HG03066 (cell line): ENCODE measurements at regions not wholly inside any gene's neighbourhood (a gene's known extent, or its start where the extent isn't known, plus 50 kb on each side); places are given as distances from the start of the nearest gene placed in this dataset.
A peak's percentile ranks its signal among the peaks of the same experiment; 100 is the strongest.
"Not testable (repeated sequence)": the region's sequence is repeated elsewhere in the genome, so short reads cannot be mapped to it uniquely, and the experiment has no call there.

Source experiments
- ATAC-seq: cut with Tn5 transposase; IDR thresholded peaks from one replicate; pipeline ENCODE4 v1.9.1; 2021; ENCODE audit warnings: low read depth; ENCODE audit not compliant: unreplicated experiment

GRCh38 chr7:82625377-82625776 lies 181.8 kb upstream of the CACNA2D1 start:
- no peak for ATAC-seq

- ATAC-seq = no peak
Measured at GRCh38 chr7:82624965-82625364, 181.4 kb upstream of the CACNA2D1 start.

DNA sequence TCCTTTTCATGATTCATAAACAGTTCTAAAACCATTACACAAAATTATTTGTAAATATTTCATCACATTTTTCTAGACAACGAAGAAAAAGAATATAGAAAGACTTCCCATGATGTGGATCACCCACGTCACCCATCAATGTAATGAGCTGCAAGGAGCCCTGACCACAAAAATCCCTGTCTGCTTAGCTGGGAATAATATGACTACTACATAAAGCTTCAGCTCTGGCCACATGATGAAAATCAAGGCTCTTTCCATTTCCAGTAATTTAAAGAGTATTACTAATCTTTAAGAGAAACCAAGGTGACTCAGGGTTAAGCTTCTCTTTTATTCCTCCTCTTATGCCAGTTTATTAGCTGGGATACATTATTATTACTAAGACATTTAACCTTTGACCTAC lies 180.8 kb upstream of the CACNA2D1 start:
- ATAC-seq = no peak

DNA sequence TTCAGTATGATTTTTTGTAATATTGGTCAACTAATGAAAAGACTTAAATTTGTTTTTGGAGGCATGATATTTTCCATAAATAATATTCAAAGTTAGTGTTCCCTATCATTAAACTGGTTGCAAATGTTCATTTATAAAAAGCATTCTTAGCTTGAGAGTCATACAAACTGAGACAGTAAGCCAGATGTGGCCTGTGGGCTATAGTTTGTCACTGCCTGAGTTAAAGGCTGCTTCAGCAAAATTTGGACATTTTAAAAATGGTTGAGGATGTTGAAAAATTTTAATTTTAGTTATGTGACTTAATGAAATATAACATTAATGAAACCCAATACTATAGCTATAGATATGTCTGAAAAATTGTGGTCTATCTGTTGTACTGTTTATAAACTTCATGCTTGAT lies 180.2 kb upstream of the CACNA2D1 start:
- no peak for ATAC-seq

DNA sequence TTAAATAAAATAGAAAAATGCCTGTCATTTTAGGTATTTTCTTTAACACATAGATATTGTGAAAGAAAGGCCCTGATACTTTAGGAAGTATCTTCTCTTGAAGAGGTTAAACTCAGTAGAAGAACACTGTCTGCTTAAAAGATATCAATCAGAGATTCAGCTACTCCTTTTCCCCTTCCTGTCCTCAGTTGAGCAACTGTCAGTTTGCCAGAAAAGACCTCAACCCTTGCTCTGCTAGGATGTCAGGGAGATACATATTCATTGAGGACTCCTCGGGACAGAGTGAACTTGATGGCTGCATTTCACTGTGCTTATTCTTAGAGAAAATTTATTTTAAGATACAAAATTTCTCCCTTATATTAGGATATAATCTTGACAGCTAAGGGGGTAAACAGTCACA lies 173.6 kb upstream of the CACNA2D1 start:
- no peak for ATAC-seq

DNA sequence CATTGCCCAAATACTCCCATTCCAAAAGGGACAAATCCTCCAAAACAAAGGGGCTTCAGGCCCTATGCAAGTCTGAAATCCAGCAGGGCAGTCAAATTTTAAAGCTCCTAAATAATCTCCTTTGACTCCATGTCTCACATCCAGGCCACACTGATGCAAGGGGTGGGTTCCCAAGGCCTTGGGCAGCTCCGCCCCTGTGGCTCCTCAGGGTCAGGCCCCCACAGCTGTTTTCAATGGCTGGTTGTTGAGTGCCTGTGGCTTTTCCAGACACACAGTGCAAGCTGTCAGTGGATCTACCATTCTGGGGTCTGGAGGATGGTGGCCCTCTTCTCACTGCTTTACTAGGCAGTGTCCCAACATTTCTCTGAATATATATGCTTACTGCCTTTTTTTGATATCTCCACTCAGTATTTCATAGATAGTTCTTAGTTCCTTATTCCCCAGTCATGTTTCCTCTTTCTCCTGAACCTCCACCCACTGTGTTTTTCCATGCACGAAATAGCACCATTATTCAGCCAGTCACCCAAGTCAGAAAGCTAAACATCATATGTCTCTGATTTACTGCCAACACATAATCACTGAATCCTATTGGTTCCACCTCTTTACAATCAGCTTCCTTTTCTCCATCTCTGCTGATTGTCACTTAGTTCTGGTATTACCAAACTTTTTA lies 172.6 kb upstream of the CACNA2D1 start:
- ATAC-seq = no peak

DNA sequence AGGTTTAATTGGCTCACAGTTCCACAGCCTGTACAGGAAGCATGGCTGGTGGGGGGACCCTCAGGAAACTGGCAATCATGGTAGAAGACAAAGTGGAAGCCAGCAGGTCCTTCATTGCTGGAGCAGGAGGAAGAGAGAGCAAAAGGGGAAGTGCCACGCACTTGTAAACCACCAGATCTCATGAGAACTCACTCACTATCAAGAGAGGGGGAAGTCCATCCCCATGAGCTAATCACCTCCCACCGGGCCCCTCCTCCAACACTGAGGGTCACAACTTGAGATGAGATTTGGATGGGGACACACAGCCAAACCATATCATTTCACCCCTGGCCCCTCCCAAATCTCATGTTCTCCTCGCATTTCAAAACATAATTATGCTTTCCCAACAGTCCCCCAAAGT lies 171.9 kb upstream of the CACNA2D1 start:
- no peak for ATAC-seq

DNA sequence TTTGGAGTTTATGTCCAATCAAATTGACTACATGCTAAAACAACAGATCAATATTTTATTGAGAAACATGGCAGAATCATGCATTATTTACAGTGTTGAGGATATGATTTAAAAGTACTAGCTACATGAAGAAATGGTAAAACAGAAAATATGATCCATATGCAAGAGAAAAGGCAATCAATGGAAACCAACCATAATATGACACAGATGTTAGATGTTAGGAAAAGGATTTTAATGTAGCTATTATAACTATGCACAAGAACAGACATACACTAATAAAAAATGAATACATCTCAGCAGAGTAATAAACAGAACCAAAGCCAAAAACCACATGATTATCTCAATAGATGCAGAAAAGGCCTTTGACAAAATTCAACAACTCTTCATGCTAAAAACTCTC lies 166.2 kb upstream of the CACNA2D1 start:
- ATAC-seq = no peak

DNA sequence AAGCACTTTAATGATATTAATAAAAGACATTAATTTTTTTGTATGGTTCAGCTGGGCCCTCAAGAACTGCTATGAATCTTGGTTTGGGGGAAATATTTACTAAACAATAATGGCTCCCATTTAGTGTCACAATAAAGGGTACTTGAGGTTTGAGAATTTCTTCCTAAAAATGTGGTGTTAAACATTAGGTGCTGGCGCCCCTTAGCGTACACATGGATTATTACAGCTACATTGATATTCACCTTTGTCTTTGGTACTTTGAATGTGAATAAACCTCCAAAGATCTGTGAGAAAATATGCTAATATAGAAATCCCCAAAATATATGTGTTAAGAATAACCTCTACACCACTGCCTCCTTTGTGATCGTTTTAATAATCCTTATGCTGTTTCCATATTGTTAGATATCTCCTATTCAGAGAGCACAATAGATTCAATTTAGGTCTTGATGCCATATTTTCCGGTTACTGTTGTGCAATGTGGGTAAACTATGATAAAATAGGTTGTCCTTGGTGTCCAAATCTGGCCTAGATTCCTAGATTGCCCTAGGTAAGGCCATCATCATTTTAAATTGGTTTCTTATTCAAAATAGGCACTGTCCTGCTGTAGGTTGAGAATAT lies 161.8 kb upstream of the CACNA2D1 start:
- no peak for ATAC-seq

DNA sequence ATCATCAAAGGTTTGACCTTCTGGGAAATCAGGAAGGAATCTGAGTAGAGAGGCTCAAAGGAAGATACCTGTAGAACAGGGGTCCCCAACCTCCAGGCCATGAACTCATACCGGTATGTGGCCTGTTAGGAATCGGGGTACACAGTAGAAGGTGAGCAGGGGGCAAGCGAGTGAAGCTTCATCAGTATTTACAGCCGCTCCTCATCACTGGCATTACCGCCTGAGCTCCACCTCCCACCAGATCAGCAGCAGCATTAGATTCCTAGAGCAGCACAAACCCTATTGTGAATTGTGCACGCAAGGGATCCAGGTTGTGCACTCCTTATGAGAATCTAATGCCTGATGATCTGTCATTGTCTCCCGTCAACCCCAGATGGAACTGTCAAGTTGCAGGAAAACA lies 158.5 kb upstream of the CACNA2D1 start:
- no peak for ATAC-seq

GRCh38 chr7:82600531-82600930 lies 157.0 kb upstream of the CACNA2D1 start:
- no peak for ATAC-seq

DNA sequence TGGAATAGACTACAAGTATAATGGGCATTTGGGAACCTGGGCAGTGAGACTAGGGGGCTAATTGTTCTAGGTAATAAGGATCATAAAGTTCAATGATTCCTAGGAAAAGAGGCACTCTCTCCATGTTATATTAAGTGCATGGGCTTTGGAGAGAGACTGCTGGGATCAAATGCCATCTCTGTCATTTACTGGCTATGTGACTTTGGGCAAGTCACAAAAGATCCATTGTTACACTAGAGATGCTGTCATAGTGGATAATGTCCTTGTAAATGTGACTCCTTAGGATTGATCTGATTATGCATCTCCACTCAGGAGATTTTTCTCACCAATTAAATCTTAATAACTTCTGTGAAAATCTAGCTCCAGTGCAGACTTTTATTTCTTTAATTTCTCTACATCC lies 156.3 kb upstream of the CACNA2D1 start:
- ATAC-seq = no peak

DNA sequence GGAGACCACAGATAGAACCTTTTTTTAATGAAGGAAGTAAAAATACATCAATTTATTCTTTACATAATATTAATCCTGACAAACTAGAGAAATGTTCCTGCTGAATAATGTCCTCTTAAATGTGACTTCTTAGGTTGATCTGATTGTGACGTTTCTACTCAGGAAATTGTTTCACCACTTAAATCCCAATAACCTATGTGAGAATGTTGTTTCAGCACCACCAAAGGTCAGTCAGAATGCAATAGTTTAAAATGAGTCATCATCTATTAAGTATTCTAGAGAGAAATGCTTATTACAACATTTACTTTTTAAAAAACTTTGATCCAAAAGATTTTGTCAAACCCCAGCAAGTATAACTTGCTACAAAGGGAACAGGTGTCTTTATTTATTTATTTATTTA lies 155.4 kb upstream of the CACNA2D1 start:
- ATAC-seq = no peak

- not testable (repeated sequence) for ATAC-seq
Measured at GRCh38 chr7:82595795-82596194, 152.2 kb upstream of the CACNA2D1 start.

DNA sequence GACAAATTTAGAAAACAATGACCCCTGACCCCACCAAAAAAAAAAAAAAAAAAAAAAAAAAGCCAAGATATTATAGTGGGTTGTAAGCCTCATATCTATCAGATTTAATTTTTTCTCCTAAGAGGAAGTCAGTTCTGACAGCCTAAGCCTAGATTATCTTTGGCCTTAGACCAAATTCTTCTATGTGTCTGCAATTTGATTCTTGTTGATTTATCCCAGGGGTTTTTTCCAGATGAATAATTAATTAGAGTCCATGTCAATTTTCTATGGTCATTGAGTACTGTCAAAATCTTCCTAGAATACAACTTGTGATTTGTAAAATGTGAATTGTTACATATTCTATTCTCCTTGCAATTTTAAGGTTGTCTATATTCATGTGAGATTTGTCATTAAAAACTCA lies 151.6 kb upstream of the CACNA2D1 start:
- no peak for ATAC-seq

GRCh38 chr7:82594665-82595064 lies 151.1 kb upstream of the CACNA2D1 start:
- no peak for ATAC-seq

- ATAC-seq = no peak
Measured at GRCh38 chr7:82593780-82594179, 150.2 kb upstream of the CACNA2D1 start.

DNA sequence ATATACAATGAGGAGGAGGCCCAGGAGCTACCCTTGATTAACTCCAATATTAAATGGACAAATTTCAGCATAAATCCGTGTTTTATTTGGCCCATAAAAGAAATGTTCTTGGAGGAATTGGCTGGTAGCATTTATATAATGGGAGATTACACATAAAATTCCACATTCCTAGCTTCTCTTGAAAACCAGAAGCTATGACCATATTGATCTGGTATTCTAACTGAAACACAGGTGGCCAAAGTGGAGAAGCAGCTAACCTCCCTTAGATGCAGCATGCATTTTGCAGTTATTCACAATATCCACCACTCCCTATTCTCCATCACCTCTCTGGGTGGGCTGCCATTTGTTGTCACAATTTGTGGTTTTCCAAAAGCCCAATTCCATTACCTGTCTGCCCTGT lies 148.8 kb upstream of the CACNA2D1 start:
- no peak for ATAC-seq

- no peak for ATAC-seq
Measured at GRCh38 chr7:82579047-82579446, 135.5 kb upstream of the CACNA2D1 start.

- no peak for ATAC-seq
Measured at GRCh38 chr7:82578430-82578829, 134.9 kb upstream of the CACNA2D1 start.

DNA sequence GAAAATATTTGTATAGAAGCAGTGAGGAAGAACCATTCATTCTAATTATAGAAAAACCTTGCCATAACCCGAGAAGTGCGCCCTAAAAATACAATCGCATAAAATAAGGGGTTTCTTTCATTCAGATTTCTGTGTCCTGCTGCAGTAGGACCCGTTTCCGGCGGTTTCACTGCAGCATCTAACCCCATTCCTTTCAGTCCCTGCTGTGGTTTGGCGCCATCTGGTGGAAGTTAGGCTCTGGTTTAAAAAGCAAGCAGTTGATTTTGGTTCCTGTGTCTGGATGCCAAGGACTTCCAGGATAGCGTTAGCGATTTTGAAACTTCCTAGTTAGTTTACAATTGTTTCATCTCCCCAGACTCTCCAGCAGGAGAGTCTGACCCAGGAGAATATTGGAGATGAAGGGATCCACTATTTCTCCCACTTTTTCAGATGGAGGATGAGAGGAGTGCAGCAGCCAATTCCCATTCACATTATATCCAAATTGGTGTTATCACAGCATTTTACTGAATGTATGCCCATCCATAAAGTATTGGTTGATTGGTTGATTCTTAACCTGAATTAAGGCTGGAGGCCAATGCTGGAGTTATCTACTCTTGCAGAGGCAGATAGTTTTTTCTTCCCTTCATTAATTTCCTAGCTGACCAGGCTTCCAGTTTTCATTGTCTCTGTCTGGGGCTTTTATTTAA lies 128.8 kb upstream of the CACNA2D1 start:
- peak; percentile 94 for ATAC-seq

DNA sequence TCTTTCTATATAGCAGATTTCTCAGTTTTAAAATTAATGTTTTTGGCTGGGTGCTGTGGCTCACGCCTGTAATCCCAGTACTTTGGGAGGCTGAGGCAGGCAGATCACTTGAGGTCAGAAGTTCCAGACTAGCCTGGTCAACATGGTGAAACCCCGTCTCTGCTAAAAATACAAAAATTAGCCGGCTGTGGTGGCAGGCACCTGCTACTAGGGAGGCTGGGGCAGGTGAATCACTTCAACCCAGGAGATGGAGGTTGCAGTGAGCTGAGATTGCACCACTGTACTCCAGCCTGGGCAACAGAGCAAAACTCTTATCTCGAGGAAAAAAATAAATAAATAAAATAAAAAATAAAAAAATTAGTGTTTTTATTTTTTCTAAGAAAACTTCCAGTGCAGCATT lies 127.5 kb upstream of the CACNA2D1 start:
- ATAC-seq = not testable (repeated sequence)
